ENCODE measurements at regions not wholly inside any gene's neighbourhood (a gene's known extent, or its start where the extent isn't known, plus 50 kb on each side); places are given as distances from the start of the nearest gene placed in this dataset.

GRCh38 chr3:74375653-74376052, 238.8 kb downstream of the CNTN3 start:
- H3K36me3 Mint-ChIP-seq (ENCODE audit: unreplicated experiment), result no peaks in the 10 kb centered on the region
- H3K27ac Mint-ChIP-seq (ENCODE audit: unreplicated experiment), result no peak overlapping the region
- no peaks in the 10 kb centered on the region for H3K4me1 Mint-ChIP-seq (ENCODE audit: unreplicated experiment)
- no peak for TF ChIP-seq CTCF (IDR thresholded peaks at IDR 0.05)
- no peak for DNase-seq (ENCODE audit: extremely low spot score, unreplicated experiment)
- H3K4me3 Mint-ChIP-seq (ENCODE audit: unreplicated experiment), result no peak overlapping the region
- no peaks in the 10 kb centered on the region for H3K27me3 Mint-ChIP-seq (ENCODE audit: unreplicated experiment)
- H3K9me3 Mint-ChIP-seq (ENCODE audit: unreplicated experiment), result no peaks in the 10 kb centered on the region

GRCh38 chr3:74372743-74373142, 241.7 kb downstream of the CNTN3 start:
- no peaks in the 10 kb centered on the region for H3K9me3 Mint-ChIP-seq (ENCODE audit: unreplicated experiment)
- H3K36me3 Mint-ChIP-seq (ENCODE audit: unreplicated experiment), result no peaks in the 10 kb centered on the region
- H3K27me3 Mint-ChIP-seq (ENCODE audit: unreplicated experiment), result no peaks in the 10 kb centered on the region
- H3K4me1 Mint-ChIP-seq (ENCODE audit: unreplicated experiment), result no peaks in the 10 kb centered on the region
- DNase-seq (ENCODE audit: extremely low spot score, unreplicated experiment), result no peak
- no peak overlapping the region for H3K4me3 Mint-ChIP-seq (ENCODE audit: unreplicated experiment)
- no peak for TF ChIP-seq CTCF (IDR thresholded peaks at IDR 0.05)
- no peak overlapping the region for H3K27ac Mint-ChIP-seq (ENCODE audit: unreplicated experiment)

- H3K4me3 Mint-ChIP-seq (ENCODE audit: unreplicated experiment), result no peak overlapping the region
Measured at GRCh38 chr3:74370342-74370741, 244.1 kb downstream of the CNTN3 start.

GRCh38 chr3:74366331-74366730, 248.1 kb downstream of the CNTN3 start:
- no peak for DNase-seq (ENCODE audit: extremely low spot score, unreplicated experiment)
- H3K27me3 Mint-ChIP-seq (ENCODE audit: unreplicated experiment), result no peaks in the 10 kb centered on the region
- H3K4me1 Mint-ChIP-seq (ENCODE audit: unreplicated experiment), result no peaks in the 10 kb centered on the region
- no peaks in the 10 kb centered on the region for H3K36me3 Mint-ChIP-seq (ENCODE audit: unreplicated experiment)
- no peak overlapping the region for H3K27ac Mint-ChIP-seq (ENCODE audit: unreplicated experiment)
- TF ChIP-seq CTCF (IDR thresholded peaks at IDR 0.05), result no peak
- H3K4me3 Mint-ChIP-seq (ENCODE audit: unreplicated experiment), result no peak overlapping the region
- H3K9me3 Mint-ChIP-seq (ENCODE audit: unreplicated experiment), result no peaks in the 10 kb centered on the region

More at GRCh38 chr3:74370342-74370741, 244.1 kb downstream of the CNTN3 start:
- H3K9me3 Mint-ChIP-seq (ENCODE audit: unreplicated experiment), result no peaks in the 10 kb centered on the region
- TF ChIP-seq CTCF (IDR thresholded peaks at IDR 0.05), result no peak
- no peak for DNase-seq (ENCODE audit: extremely low spot score, unreplicated experiment)
- H3K27ac Mint-ChIP-seq (ENCODE audit: unreplicated experiment), result no peak overlapping the region
- no peaks in the 10 kb centered on the region for H3K36me3 Mint-ChIP-seq (ENCODE audit: unreplicated experiment)
- no peaks in the 10 kb centered on the region for H3K4me1 Mint-ChIP-seq (ENCODE audit: unreplicated experiment)
- no peaks in the 10 kb centered on the region for H3K27me3 Mint-ChIP-seq (ENCODE audit: unreplicated experiment)

GRCh38 chr3:74363346-74363745, 251.1 kb downstream of the CNTN3 start:
- no peaks in the 10 kb centered on the region for H3K27me3 Mint-ChIP-seq (ENCODE audit: unreplicated experiment)
- no peaks in the 10 kb centered on the region for H3K4me1 Mint-ChIP-seq (ENCODE audit: unreplicated experiment)
- no peak for TF ChIP-seq CTCF (IDR thresholded peaks at IDR 0.05)
- no peak overlapping the region for H3K27ac Mint-ChIP-seq (ENCODE audit: unreplicated experiment)
- no peak overlapping the region for H3K4me3 Mint-ChIP-seq (ENCODE audit: unreplicated experiment)
- no peaks in the 10 kb centered on the region for H3K36me3 Mint-ChIP-seq (ENCODE audit: unreplicated experiment)
- DNase-seq (ENCODE audit: extremely low spot score, unreplicated experiment), result no peak
- no peaks in the 10 kb centered on the region for H3K9me3 Mint-ChIP-seq (ENCODE audit: unreplicated experiment)

Data from osteocyte (in vitro differentiated cells).